CD14-positive monocyte (primary cell): ENCODE measurements at regions not wholly inside any gene's neighbourhood (a gene's known extent, or its start where the extent isn't known, plus 50 kb on each side); places are given as distances from the start of the nearest gene placed in this dataset.

Source experiments
- DNase-seq, 3 donors: peaks; one replicate each; pipeline ENCODE4 v3.0.0-alpha.2; 2011 to 2022
- H2AFZ ChIP-seq: 2 replicates; pipeline ENCODE4 v1.6.0; 2012; ENCODE audit warnings: mild to moderate bottlenecking, low read depth, low read length, inconsistent platforms; ENCODE audit not compliant: insufficient read depth, poor library complexity, severe bottlenecking
- H3K27ac ChIP-seq, 2 donors: 1 replicate in 1 of 2; 2 replicates in 1 of 2; pipeline ENCODE4 v1.5.1; 2012 to 2013; ENCODE audit warnings: low read length in 2 of 2, control low read depth in 1 of 2, inconsistent platforms in 1 of 2, low read depth in 1 of 2, mild to moderate bottlenecking in 1 of 2
- H3K27me3 ChIP-seq, 2 donors: one replicate each; pipeline versions ENCODE4 v1.6.0 to v1.6.1; 2011 to 2013; ENCODE audit warnings: low read length in 2 of 2; ENCODE audit not compliant: control insufficient read depth in 2 of 2, insufficient read depth in 2 of 2
- H3K36me3 ChIP-seq, 2 donors: replicated peaks in 1 of 2; 1 replicate in 1 of 2; 2 replicates in 1 of 2; pipeline versions ENCODE4 v1.5.1 to v1.6.1; 2012 to 2013; ENCODE audit warnings: low read length in 2 of 2, control low read depth in 1 of 2, inconsistent platforms in 1 of 2, mild to moderate bottlenecking in 1 of 2; ENCODE audit not compliant: insufficient read depth in 2 of 2, control insufficient read depth in 1 of 2
- H3K4me1 ChIP-seq, 2 donors: 1 replicate in 1 of 2; 2 replicates in 1 of 2; pipeline versions ENCODE4 v1.5.1 to v1.6.1; 2012 to 2013; ENCODE audit warnings: low read length in 2 of 2, control low read depth in 1 of 2, inconsistent platforms in 1 of 2, mild to moderate bottlenecking in 1 of 2, moderate library complexity in 1 of 2; ENCODE audit not compliant: insufficient read depth in 2 of 2, control insufficient read depth in 1 of 2
- H3K4me2 ChIP-seq: replicated peaks from 2 replicates; pipeline ENCODE3; 2012; ENCODE audit warnings: low read length, moderate library complexity, mild to moderate bottlenecking; ENCODE audit not compliant: poor library complexity, severe bottlenecking; ENCODE audit errors: extremely low read depth
- H3K4me3 ChIP-seq, 3 experiments: fragments of 200-600 bp in 1 of 3; sonication (generic) in 1 of 3; replicated peaks in 1 of 3; 1 replicate in 2 of 3; 2 replicates in 1 of 3; pipeline ENCODE4 v1.5.1; 2011 to 2013; ENCODE audit warnings: low read length in 3 of 3, mild to moderate bottlenecking in 3 of 3, control low read depth in 2 of 3, low read depth in 2 of 3, inconsistent platforms in 1 of 3, moderate library complexity in 1 of 3
- H3K79me2 ChIP-seq: 2 replicates; pipeline ENCODE4 v1.6.0; 2012; ENCODE audit warnings: mild to moderate bottlenecking, control low read depth, inconsistent platforms, low read length, moderate library complexity; ENCODE audit not compliant: insufficient read depth
- H3K9ac ChIP-seq: 2 replicates; pipeline ENCODE4 v1.6.0; 2017; ENCODE audit warnings: low read length, mild to moderate bottlenecking; ENCODE audit not compliant: insufficient read depth, poor library complexity, severe bottlenecking
- H3K9me3 ChIP-seq, 2 donors: replicated peaks in 1 of 2; 1 replicate in 1 of 2; 2 replicates in 1 of 2; pipeline versions ENCODE4 v1.5.1 to v1.6.1; 2012 to 2013; ENCODE audit warnings: low read length in 2 of 2, control low read depth in 1 of 2; ENCODE audit not compliant: control insufficient read depth in 1 of 2, insufficient read depth in 1 of 2
- H4K20me1 ChIP-seq: 2 replicates; pipeline ENCODE4 v1.6.0; 2012; ENCODE audit warnings: mild to moderate bottlenecking, low read length, control low read depth, moderate library complexity; ENCODE audit not compliant: insufficient read depth
- H3K27ac Mint-ChIP-seq, 7 donors: one replicate each; pipeline ENCODE4 v1.8.0; 2020; ENCODE audit warnings: mild to moderate bottlenecking in 7 of 7, mixed read lengths in 7 of 7, moderate library complexity in 6 of 7, inconsistent platforms in 2 of 7
- H3K27me3 Mint-ChIP-seq, 3 donors: one replicate each; pipeline ENCODE4 v1.8.0; 2021 to 2022; ENCODE audit warnings: low read depth in 3 of 3, mild to moderate bottlenecking in 3 of 3, mixed read lengths in 3 of 3, moderate library complexity in 3 of 3, inconsistent platforms in 1 of 3
- H3K36me3 Mint-ChIP-seq, 2 donors: one replicate each; pipeline ENCODE4 v1.8.0; 2020; ENCODE audit warnings: mixed read lengths in 2 of 2, inconsistent platforms in 1 of 2, mild to moderate bottlenecking in 1 of 2
- H3K4me1 Mint-ChIP-seq: one replicate; pipeline ENCODE4 v1.8.0; 2020; ENCODE audit warnings: mild to moderate bottlenecking, mixed read lengths
- H3K4me3 Mint-ChIP-seq, 2 donors: one replicate each; pipeline ENCODE4 v1.8.0; 2020; ENCODE audit warnings: mild to moderate bottlenecking in 2 of 2, mixed read lengths in 2 of 2, moderate library complexity in 1 of 2
- H3K9me3 Mint-ChIP-seq, 7 donors: one replicate each; pipeline ENCODE4 v1.8.0; 2020 to 2022; ENCODE audit warnings: mixed read lengths in 7 of 7, mild to moderate bottlenecking in 6 of 7, moderate library complexity in 6 of 7, inconsistent platforms in 2 of 7
- CTCF ChIP-seq: fragments of 200-600 bp; IDR thresholded peaks from one replicate; pipeline ENCODE4 v1.8.0; 2022; ENCODE audit warnings: antibody characterized with exemption, mild to moderate bottlenecking
- WGBS: methylation state at CpG from one replicate; pipeline ENCODE4 v1.1.5; 2013; ENCODE audit warnings: missing lambda C conversion rate; ENCODE audit not compliant: insufficient coverage; 5-methylcytosine and 5-hydroxymethylcytosine counted together
- intact Hi-C, 2 donors: fragments of 100-400 bp; cut with micrococcal nuclease; formaldehyde crosslinking; loops; one replicate each; pipeline versions ENCODE4 v1.15.0 to v1.15.1; 2023

- Histone ChIP-seq H3K79me2 (no peaks in the 10 kb centered on the region), H4K20me1 (no peaks in the 10 kb centered on the region), H3K4me1 (no peaks in the 10 kb centered on the region), H3K9ac (no peak overlapping the region), H3K27ac (no peak overlapping the region), H3K36me3 (no peaks in the 10 kb centered on the region), H3K4me2 (no peak overlapping the region), H2AFZ (no peak overlapping the region), H3K9me3 (no peaks in the 10 kb centered on the region), H3K4me3 (no peak overlapping the region), H3K27me3 (no peaks in the 10 kb centered on the region)
- no peak overlapping the region for H3K4me3 Mint-ChIP-seq
- H3K36me3 Mint-ChIP-seq, result no peaks in the 10 kb centered on the region
- TF ChIP-seq CTCF, result no peak
- H3K27me3 Mint-ChIP-seq, result peaks cover 5 to 6% (median 5%) of the 10 kb centered on the region in 3 donors
- intact Hi-C loops, result no loop called here
- H3K4me1 Mint-ChIP-seq, result no peaks in the 10 kb centered on the region
- H3K27ac Mint-ChIP-seq, result no peak overlapping the region
- WGBS, result 80% methylated on average over 9 of the region's 14 CpGs
- no peak for DNase-seq
- H3K9me3 Mint-ChIP-seq, result peaks cover 0 to 3% (median 0%) of the 10 kb centered on the region in 7 donors
Measured at GRCh38 chr12:131363841-131364495, 346.9 kb upstream of the SFSWAP start.

- DNase-seq, result no peak
- no peaks in the 10 kb centered on the region for H3K4me1 ChIP-seq
- Mint-ChIP-seq H3K27ac (no peak overlapping the region), H3K4me3 (no peak overlapping the region), H3K9me3 (peaks cover 0 to 3% (median 0%) of the 10 kb centered on the region in 7 donors), H3K27me3 (peaks cover 5 to 6% (median 6%) of the 10 kb centered on the region in 3 donors), H3K36me3 (no peaks in the 10 kb centered on the region), H3K4me1 (no peaks in the 10 kb centered on the region)
- no peaks in the 10 kb centered on the region for H3K79me2 ChIP-seq
- no peak overlapping the region for H3K9ac ChIP-seq
- 86% methylated on average over 4 of the region's 12 CpGs for WGBS
- no peaks in the 10 kb centered on the region for H3K9me3 ChIP-seq
- no peaks in the 10 kb centered on the region for H3K27me3 ChIP-seq
- no peaks in the 10 kb centered on the region for H4K20me1 ChIP-seq
- no peaks in the 10 kb centered on the region for H3K36me3 ChIP-seq
- H3K4me3 ChIP-seq, result no peak overlapping the region
- H2AFZ ChIP-seq, result no peak overlapping the region
- no peak for TF ChIP-seq CTCF
- no peak overlapping the region for H3K4me2 ChIP-seq
- intact Hi-C loops, result no loop called here
- H3K27ac ChIP-seq, result no peak overlapping the region
Measured at GRCh38 chr12:131364903-131365820, 345.7 kb upstream of the SFSWAP start.
